Fibroblast of pulmonary artery (primary cell): ENCODE measurements at regions not wholly inside any gene's neighbourhood (a gene's known extent, or its start where the extent isn't known, plus 50 kb on each side); places are given as distances from the start of the nearest gene placed in this dataset.

Experiments
- DNase-seq: peaks from one replicate; pipeline ENCODE4 v3.0.0-alpha.2; 2010; ENCODE audit warnings: low read depth
- H3K4me3 ChIP-seq: replicated peaks from 2 replicates; pipeline ENCODE4 v1.5.1; 2011; ENCODE audit warnings: low read depth, mild to moderate bottlenecking, control low read depth, low read length, moderate library complexity
- TF ChIP-seq, protein P1 (sequence below): IDR thresholded peaks from 2 replicates; pipeline ENCODE4 v1.5.1; 2011; ENCODE audit warnings: mild to moderate bottlenecking, control low read depth, low read length, inconsistent platforms; ENCODE audit errors: missing control alignments

DNA sequence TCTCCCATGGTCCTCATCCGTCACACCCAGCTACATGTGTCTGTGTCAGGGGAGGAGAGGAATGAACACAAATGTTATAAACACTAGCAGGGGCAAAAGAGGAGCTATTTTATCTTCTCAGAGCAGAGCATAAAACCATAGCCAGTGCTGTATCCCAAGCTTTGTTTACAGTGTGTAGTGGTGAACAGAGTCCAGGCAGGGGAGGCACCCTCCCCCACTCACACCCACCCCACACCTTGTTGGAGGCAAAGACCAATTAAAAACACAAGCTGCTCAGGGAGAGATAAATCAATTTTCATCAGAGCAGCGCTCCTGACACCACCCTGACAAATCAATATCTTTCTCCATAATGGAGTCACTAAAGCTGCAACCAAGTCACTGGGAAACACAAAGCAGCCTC, 132.6 kb upstream of the CCL2 start:
- no peak overlapping the region for H3K4me3 ChIP-seq
- no peak for DNase-seq
- TF ChIP-seq, protein P1, sequence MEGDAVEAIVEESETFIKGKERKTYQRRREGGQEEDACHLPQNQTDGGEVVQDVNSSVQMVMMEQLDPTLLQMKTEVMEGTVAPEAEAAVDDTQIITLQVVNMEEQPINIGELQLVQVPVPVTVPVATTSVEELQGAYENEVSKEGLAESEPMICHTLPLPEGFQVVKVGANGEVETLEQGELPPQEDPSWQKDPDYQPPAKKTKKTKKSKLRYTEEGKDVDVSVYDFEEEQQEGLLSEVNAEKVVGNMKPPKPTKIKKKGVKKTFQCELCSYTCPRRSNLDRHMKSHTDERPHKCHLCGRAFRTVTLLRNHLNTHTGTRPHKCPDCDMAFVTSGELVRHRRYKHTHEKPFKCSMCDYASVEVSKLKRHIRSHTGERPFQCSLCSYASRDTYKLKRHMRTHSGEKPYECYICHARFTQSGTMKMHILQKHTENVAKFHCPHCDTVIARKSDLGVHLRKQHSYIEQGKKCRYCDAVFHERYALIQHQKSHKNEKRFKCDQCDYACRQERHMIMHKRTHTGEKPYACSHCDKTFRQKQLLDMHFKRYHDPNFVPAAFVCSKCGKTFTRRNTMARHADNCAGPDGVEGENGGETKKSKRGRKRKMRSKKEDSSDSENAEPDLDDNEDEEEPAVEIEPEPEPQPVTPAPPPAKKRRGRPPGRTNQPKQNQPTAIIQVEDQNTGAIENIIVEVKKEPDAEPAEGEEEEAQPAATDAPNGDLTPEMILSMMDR: no peak

DNA sequence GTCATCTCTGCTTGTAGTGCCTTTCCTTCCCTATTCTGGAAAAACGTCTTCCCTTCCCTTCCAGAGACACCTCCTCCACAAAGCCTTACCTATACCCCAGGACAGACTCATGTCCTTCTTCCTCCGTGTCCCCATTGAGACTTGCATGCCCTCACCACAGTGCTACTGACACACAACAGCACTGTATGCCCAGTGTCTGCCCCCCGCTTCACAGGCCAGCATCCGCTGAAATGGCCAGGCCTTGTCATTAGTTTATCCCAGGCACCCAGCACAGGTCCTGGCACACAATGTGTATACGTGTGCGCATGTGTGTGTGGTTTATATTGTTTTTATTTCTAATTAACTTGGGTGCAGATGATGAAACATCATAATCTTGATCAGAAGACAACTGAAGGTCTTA, 130.1 kb upstream of the CCL2 start:
- no peak overlapping the region for H3K4me3 ChIP-seq
- TF ChIP-seq, protein P1: no peak
- DNase-seq: no peak

DNA sequence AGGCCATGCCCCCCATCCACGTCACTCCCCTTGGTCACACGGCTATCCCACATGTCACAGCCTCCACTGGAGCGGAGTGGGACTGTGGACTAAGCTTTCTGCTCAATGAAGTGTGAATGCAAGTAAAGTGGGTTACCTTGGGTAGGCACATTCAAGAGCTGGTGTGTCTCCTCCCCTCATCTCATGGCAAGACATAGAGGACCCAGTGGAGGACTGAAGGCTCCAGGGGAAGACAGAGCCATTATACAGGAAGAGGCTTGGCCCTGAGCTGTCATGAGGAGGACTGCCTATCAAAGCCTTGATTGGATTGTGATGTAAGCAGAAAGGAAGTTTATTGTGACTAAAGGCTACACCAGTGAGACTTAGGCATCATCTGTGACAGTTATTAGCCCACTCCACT, 129.2 kb upstream of the CCL2 start:
- no peak overlapping the region for H3K4me3 ChIP-seq
- TF ChIP-seq, protein P1: no peak

DNA sequence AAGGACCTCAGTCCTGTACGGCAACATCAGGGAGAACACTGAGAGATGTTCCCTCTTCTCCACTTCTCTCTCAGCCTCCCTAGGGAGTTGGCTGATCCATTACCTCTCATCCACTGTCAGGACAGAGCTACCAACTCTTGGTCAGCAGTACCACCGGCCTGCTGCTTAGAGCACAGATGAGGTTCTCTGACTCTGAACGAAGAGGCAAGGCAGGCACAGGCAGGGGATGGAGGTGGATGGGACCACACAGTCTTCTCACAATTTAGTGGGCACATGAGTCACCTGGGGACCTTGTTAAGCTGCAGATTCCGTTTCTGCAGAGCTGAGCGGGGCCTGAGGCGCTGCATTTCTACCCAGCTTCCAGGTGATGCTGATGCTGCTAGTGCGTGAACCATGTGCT, 128.6 kb upstream of the CCL2 start:
- TF ChIP-seq, protein P1: no peak
- H3K4me3 ChIP-seq: no peak overlapping the region
- DNase-seq: no peak

More for the DNA sequence above, 129.2 kb upstream of the CCL2 start:
- DNase-seq: no peak

DNA sequence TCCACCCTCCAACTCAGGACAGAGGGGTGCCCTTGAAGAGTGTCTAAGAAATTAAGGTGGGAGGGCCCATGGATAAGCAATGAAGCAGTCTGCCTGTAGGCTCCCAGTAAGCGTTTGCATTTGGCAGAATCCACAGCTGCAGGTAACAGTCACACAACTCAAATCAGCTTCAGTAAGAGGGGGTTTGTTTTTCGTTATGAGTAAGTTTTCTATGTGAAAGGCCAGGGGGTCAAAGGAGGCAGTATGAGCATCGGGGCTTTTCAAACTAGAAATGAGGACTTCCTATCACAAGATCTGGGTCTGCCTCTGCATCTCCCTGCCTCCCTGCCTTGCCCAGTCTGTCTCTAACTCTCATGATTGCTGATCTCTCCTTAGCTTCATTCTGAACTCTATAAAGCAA, 128.1 kb upstream of the CCL2 start:
- TF ChIP-seq, protein P1: no peak
- DNase-seq: no peak
- H3K4me3 ChIP-seq: no peak overlapping the region

DNA sequence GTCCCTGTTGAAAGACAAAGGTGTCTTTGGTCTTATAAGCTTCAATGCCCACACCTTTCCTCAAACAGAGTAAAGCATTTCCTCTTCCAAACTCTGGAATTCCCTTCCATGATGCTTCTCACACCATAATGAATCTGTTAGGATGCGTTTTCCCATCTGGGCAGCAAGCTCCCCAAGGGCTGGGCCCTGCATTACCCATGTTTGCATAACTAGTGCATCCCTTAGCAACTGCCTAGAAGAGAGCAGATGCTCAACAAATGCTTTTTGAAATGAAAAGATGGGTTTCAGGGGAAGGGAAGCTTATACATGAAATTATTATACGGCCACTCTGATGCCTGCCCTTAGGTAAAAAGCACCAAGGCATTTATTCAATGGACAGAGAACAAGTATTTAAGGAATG, 124.5 kb upstream of the CCL2 start:
- no peak for DNase-seq
- TF ChIP-seq, protein P1: no peak
- H3K4me3 ChIP-seq: no peak overlapping the region

DNA sequence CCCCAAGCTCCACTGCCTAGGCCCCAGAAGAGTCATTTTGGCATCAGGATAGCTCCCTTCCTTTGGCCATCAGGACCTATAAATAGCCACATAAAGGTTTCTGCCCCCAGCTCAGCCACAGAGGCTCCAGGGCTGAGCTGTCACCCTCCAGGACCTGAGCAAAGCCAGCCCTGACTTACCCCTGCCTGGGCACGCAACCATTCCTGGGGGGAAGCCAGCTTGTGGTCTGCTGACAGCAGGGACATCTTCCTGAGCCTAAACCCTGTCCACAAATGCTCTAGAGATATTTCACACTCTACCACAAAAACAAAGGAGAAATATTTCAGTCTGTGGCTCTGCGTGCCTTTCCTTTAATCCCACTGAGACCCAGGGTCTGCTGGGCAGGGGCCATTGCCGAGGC, 123.7 kb upstream of the CCL2 start:
- H3K4me3 ChIP-seq: no peak overlapping the region
- TF ChIP-seq, protein P1: no peak
- DNase-seq: no peak
